GM12878 (cell line): ENCODE measurements at regions not wholly inside any gene's neighbourhood (a gene's known extent, or its start where the extent isn't known, plus 50 kb on each side); places are given as distances from the start of the nearest gene placed in this dataset.

Experiments used
- ATAC-seq: fragments of 200-7000 bp; cut with Tn5 transposase; 3 replicates; pipeline ENCODE4 v1.9.1; 2020; ENCODE audit warnings: mild to moderate bottlenecking, moderate library complexity
- BruUV-seq: library from RNA; stranded (reverse); fragments of 400-500 nt; replicated peaks from 2 replicates; lab custom pipeline; 2021; lab: Mats Ljungman, UMichigan
- CTCF ChIA-PET: fragments of 300-600 bp; sonication (Branson Sonifier 250); formaldehyde crosslinking; extraction: SDS; loops from one replicate; lab custom pipeline; 2021; ENCODE audit warnings: inconsistent platforms; lab: Yijun Ruan, JAX
- POLR2A ChIA-PET: fragments of 350-600 bp; formaldehyde crosslinking; extraction: SDS; loops from one replicate; lab custom pipeline; 2021; ENCODE audit warnings: inconsistent platforms; lab: Charles Lee
- RAD21 ChIA-PET: fragments of 300-600 bp; sonication (Branson Sonifier 250); formaldehyde crosslinking; loops from one replicate; lab custom pipeline; 2023; ENCODE audit warnings: antibody characterized with exemption; ENCODE audit not compliant: unreplicated experiment; lab: Charles Lee
- SMC1A ChIA-PET: fragments of 300-600 bp; sonication (Branson Sonifier 250); formaldehyde crosslinking; loops from one replicate; lab custom pipeline; 2023; ENCODE audit not compliant: unreplicated experiment, uncharacterized antibody; lab: Charles Lee
- DNase-seq: peaks from one replicate; pipeline ENCODE4 v3.0.0-alpha.2; 2011; ENCODE audit warnings: low read depth, low spot score
- FAIRE-seq: peaks from 3 replicates; lab custom pipeline; 2011; peaks lifted over from hg19 to GRCh38; lab: Jason Lieb, UNC
- H2AFZ ChIP-seq: 2 replicates; pipeline ENCODE4 v1.6.0; 2011; ENCODE audit warnings: low read depth, low read length, control low read depth; ENCODE audit not compliant: control insufficient read depth
- H3K27ac ChIP-seq: 2 replicates; pipeline ENCODE4 v1.5.1; 2011; ENCODE audit warnings: control low read depth; ENCODE audit not compliant: control insufficient read depth, insufficient read depth
- H3K27me3 ChIP-seq, 2 experiments: replicated peaks in 1 of 2; 2 replicates each; pipeline versions ENCODE4 v1.6.0 to v1.6.1; 2011; ENCODE audit warnings: low read length in 1 of 2; ENCODE audit not compliant: control insufficient read depth in 2 of 2, insufficient read depth in 2 of 2
- H3K36me3 ChIP-seq, 2 experiments: 2 replicates each; pipeline ENCODE4 v1.5.1; 2011; ENCODE audit warnings: low read length in 1 of 2; ENCODE audit not compliant: control insufficient read depth in 2 of 2, insufficient read depth in 2 of 2
- H3K4me1 ChIP-seq: 2 replicates; pipeline ENCODE4 v1.6.1; 2011; ENCODE audit warnings: mild to moderate bottlenecking, low read length, moderate library complexity, mixed read lengths; ENCODE audit not compliant: control insufficient read depth, insufficient read depth
- H3K4me2 ChIP-seq: 2 replicates; pipeline ENCODE4 v1.6.0; 2011; ENCODE audit warnings: control low read depth; ENCODE audit not compliant: control insufficient read depth, insufficient read depth
- H3K4me3 ChIP-seq: fragments of 200-600 bp; sonication (generic); 2 replicates; pipeline ENCODE4 v1.5.1; 2016
- H3K79me2 ChIP-seq: 2 replicates; pipeline ENCODE4 v1.6.0; 2011; ENCODE audit warnings: low read length; ENCODE audit not compliant: control insufficient read depth, insufficient read depth
- H3K9ac ChIP-seq: 2 replicates; pipeline ENCODE4 v1.8.0; 2011; ENCODE audit warnings: low read length, control low read depth, mixed read lengths; ENCODE audit not compliant: control insufficient read depth, insufficient read depth
- H3K9me3 ChIP-seq: replicated peaks from 3 replicates; pipeline ENCODE4 v1.5.1; 2011; ENCODE audit warnings: mild to moderate bottlenecking, low read length; ENCODE audit not compliant: control insufficient read depth, insufficient read depth
- H4K20me1 ChIP-seq: 2 replicates; pipeline ENCODE4 v1.6.0; 2011; ENCODE audit not compliant: control insufficient read depth, insufficient read depth
- ASH2L ChIP-seq: fragments of 300-600, 200-600 bp; sonication (generic); IDR thresholded peaks from 2 replicates; pipeline ENCODE4 v1.6.1; 2017; ENCODE audit warnings: low read depth, mild to moderate bottlenecking, borderline replicate concordance
- ATF3 ChIP-seq: IDR thresholded peaks from 2 replicates; pipeline ENCODE4 v1.6.1; 2011; ENCODE audit warnings: low read depth, mild to moderate bottlenecking, low read length, moderate library complexity, borderline replicate concordance; ENCODE audit errors: extremely low read depth
- E2F4 ChIP-seq: IDR thresholded peaks from 2 replicates; pipeline ENCODE4 v1.6.1; 2012; ENCODE audit warnings: low read depth, low read length, improper control_type of control experiment
- EZH2 ChIP-seq: IDR thresholded peaks from 2 replicates; pipeline ENCODE4 v1.6.1; 2012; ENCODE audit warnings: low read depth, mild to moderate bottlenecking, control low read depth, inconsistent platforms, low read length, borderline replicate concordance; ENCODE audit not compliant: control insufficient read depth
- IKZF1 ChIP-seq: fragments of 450-650 bp; conservative IDR thresholded peaks from 2 replicates; pipeline ENCODE4 v1.6.1; 2017; ENCODE audit warnings: antibody characterized with exemption, mild to moderate bottlenecking
- JUNB ChIP-seq: IDR thresholded peaks from 2 replicates; pipeline ENCODE4 v1.6.1; 2016; ENCODE audit warnings: antibody characterized with exemption, mild to moderate bottlenecking
- NBN ChIP-seq: fragments of 450-650 bp; IDR thresholded peaks from 2 replicates; pipeline ENCODE4 v1.6.1; 2016
- NKRF ChIP-seq: fragments of 450-650 bp; conservative IDR thresholded peaks from 2 replicates; pipeline ENCODE4 v1.6.1; 2017; ENCODE audit warnings: mild to moderate bottlenecking, moderate library complexity
- PBX3 ChIP-seq: IDR thresholded peaks from 2 replicates; pipeline ENCODE4 v1.6.1; 2011; ENCODE audit warnings: mild to moderate bottlenecking, low read depth, low read length, moderate library complexity; ENCODE audit not compliant: insufficient replicate concordance
- POU2F2 ChIP-seq: IDR thresholded peaks from 3 replicates; pipeline ENCODE4 v1.6.1; 2011; ENCODE audit warnings: low read depth, mild to moderate bottlenecking, low read length, borderline replicate concordance
- TCF7 ChIP-seq: IDR thresholded peaks from 2 replicates; pipeline ENCODE4 v1.6.1; 2014; ENCODE audit warnings: antibody characterized with exemption, borderline replicate concordance
- ZNF207 ChIP-seq: fragments of 450-650 bp; IDR thresholded peaks from 2 replicates; pipeline ENCODE4 v1.6.1; 2014; ENCODE audit warnings: antibody characterized with exemption, mild to moderate bottlenecking, borderline replicate concordance
- WGBS: methylation state at CpG from one replicate; pipeline ENCODE4 v1.1.6; 2016; ENCODE audit warnings: low lambda C conversion rate; ENCODE audit not compliant: insufficient replicate concordance, insufficient coverage; ENCODE audit errors: missing lambda C conversion rate; 5-methylcytosine and 5-hydroxymethylcytosine counted together
- in situ Hi-C: fragments of 300-500 bp; cut with MboI; formaldehyde crosslinking; loops from 9 replicates; pipeline ENCODE4 v1.14.3; 2018; ENCODE audit warnings: mixed read lengths
- intact Hi-C: fragments of 100-400 bp; cut with micrococcal nuclease; formaldehyde crosslinking; loops from one replicate; pipeline ENCODE4 v1.14.2; 2022; ENCODE audit not compliant: unreplicated experiment

- in situ Hi-C loops (no loop called here), intact Hi-C loops (no loop called here)
- Histone ChIP-seq H3K9me3 (no peaks in the 10 kb centered on the region; the same call in 2 of the 3 replicates), H3K36me3 (no peaks in the 10 kb centered on the region), H3K4me3 (no peak overlapping the region), H3K79me2 (no peaks in the 10 kb centered on the region), H3K27me3 (no peaks in the 10 kb centered on the region), H3K4me1 (no peaks in the 10 kb centered on the region), H2AFZ (no peak overlapping the region), H4K20me1 (no peaks in the 10 kb centered on the region), H3K27ac (no peak overlapping the region), H3K4me2 (no peak overlapping the region), H3K9ac (no peak overlapping the region)
- FAIRE-seq (no peak), DNase-seq (no peak), ATAC-seq (no peak)
- ChIA-PET CTCF (no interaction called here), POLR2A (no interaction called here), SMC1A (no interaction called here), RAD21 (no interaction called here)
- BruUV-seq = no TSS peak
- TF ChIP-seq ZNF207 = no peak
- no peak for TF ChIP-seq E2F4
- TF ChIP-seq JUNB = no peak
- no peak for TF ChIP-seq EZH2
- TF ChIP-seq ATF3 = no peak
- no peak for TF ChIP-seq PBX3
- no peak for TF ChIP-seq POU2F2
- no peak for TF ChIP-seq IKZF1
- no peak for TF ChIP-seq ASH2L
- TF ChIP-seq NKRF = no peak
- no peak for TF ChIP-seq TCF7
- TF ChIP-seq NBN = no peak
- 1% methylated on average over 5 of the region's 5 CpGs for WGBS
These were observed 134.5 kb upstream of the IRX5 start for GRCh38 chr16:54796211-54796610.
